ENCODE measurements at regions not wholly inside any gene's neighbourhood (a gene's known extent, or its start where the extent isn't known, plus 50 kb on each side); places are given as distances from the start of the nearest gene placed in this dataset.

DNA sequence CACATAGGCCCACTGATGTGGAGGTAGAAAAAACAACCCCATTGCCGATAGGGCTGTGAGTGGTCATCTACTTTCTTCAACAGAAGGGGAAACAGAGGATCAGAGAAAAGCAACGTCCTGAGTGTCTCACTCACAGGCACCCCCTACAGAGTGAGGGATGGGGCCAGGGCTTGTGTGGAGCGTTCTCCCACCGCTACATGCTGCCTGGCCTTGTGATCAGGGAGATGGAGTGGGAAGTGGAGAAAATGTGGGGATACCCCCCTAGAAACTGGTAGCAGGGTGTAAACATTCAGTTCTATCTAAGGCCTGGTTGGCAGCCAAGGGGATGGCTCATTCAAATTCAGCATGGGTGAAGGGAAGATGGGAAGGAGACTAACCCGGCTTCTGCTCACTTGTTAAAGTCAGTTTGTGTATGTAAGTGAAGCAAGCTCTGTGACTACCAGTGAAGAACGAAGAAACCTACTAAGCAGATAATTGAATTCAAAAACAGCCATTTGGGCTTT, 73.0 kb upstream of the NAV2 start:
- no peak for DNase-seq (ENCODE audit: low spot score)
- no peaks in the 10 kb centered on the region for H3K4me1 Mint-ChIP-seq
- H3K4me3 Mint-ChIP-seq: no peak overlapping the region
- H3K9me3 Mint-ChIP-seq: no peaks in the 10 kb centered on the region; the same call in 2 of the 3 replicates
- TF ChIP-seq STAT1 (IDR thresholded peaks at IDR 0.05; ENCODE audit: unreplicated experiment) (no peak), CREB1 (CRISPR knock-in tag; IDR thresholded peaks at IDR 0.05; ENCODE audit: low read depth) (no peak), POLR2AphosphoS5 (IDR thresholded peaks at IDR 0.05; ENCODE audit: low read depth) (no peak), EZH2phosphoT487 (IDR thresholded peaks at IDR 0.05; ENCODE audit: unreplicated experiment) (no peak), ZNF114 (CRISPR knock-in tag; IDR thresholded peaks at IDR 0.05) (no peak)
- TF ChIP-seq, protein P1, sequence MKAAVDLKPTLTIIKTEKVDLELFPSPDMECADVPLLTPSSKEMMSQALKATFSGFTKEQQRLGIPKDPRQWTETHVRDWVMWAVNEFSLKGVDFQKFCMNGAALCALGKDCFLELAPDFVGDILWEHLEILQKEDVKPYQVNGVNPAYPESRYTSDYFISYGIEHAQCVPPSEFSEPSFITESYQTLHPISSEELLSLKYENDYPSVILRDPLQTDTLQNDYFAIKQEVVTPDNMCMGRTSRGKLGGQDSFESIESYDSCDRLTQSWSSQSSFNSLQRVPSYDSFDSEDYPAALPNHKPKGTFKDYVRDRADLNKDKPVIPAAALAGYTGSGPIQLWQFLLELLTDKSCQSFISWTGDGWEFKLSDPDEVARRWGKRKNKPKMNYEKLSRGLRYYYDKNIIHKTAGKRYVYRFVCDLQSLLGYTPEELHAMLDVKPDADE (IDR thresholded peaks at IDR 0.05): no peak
- TF ChIP-seq, protein P2, sequence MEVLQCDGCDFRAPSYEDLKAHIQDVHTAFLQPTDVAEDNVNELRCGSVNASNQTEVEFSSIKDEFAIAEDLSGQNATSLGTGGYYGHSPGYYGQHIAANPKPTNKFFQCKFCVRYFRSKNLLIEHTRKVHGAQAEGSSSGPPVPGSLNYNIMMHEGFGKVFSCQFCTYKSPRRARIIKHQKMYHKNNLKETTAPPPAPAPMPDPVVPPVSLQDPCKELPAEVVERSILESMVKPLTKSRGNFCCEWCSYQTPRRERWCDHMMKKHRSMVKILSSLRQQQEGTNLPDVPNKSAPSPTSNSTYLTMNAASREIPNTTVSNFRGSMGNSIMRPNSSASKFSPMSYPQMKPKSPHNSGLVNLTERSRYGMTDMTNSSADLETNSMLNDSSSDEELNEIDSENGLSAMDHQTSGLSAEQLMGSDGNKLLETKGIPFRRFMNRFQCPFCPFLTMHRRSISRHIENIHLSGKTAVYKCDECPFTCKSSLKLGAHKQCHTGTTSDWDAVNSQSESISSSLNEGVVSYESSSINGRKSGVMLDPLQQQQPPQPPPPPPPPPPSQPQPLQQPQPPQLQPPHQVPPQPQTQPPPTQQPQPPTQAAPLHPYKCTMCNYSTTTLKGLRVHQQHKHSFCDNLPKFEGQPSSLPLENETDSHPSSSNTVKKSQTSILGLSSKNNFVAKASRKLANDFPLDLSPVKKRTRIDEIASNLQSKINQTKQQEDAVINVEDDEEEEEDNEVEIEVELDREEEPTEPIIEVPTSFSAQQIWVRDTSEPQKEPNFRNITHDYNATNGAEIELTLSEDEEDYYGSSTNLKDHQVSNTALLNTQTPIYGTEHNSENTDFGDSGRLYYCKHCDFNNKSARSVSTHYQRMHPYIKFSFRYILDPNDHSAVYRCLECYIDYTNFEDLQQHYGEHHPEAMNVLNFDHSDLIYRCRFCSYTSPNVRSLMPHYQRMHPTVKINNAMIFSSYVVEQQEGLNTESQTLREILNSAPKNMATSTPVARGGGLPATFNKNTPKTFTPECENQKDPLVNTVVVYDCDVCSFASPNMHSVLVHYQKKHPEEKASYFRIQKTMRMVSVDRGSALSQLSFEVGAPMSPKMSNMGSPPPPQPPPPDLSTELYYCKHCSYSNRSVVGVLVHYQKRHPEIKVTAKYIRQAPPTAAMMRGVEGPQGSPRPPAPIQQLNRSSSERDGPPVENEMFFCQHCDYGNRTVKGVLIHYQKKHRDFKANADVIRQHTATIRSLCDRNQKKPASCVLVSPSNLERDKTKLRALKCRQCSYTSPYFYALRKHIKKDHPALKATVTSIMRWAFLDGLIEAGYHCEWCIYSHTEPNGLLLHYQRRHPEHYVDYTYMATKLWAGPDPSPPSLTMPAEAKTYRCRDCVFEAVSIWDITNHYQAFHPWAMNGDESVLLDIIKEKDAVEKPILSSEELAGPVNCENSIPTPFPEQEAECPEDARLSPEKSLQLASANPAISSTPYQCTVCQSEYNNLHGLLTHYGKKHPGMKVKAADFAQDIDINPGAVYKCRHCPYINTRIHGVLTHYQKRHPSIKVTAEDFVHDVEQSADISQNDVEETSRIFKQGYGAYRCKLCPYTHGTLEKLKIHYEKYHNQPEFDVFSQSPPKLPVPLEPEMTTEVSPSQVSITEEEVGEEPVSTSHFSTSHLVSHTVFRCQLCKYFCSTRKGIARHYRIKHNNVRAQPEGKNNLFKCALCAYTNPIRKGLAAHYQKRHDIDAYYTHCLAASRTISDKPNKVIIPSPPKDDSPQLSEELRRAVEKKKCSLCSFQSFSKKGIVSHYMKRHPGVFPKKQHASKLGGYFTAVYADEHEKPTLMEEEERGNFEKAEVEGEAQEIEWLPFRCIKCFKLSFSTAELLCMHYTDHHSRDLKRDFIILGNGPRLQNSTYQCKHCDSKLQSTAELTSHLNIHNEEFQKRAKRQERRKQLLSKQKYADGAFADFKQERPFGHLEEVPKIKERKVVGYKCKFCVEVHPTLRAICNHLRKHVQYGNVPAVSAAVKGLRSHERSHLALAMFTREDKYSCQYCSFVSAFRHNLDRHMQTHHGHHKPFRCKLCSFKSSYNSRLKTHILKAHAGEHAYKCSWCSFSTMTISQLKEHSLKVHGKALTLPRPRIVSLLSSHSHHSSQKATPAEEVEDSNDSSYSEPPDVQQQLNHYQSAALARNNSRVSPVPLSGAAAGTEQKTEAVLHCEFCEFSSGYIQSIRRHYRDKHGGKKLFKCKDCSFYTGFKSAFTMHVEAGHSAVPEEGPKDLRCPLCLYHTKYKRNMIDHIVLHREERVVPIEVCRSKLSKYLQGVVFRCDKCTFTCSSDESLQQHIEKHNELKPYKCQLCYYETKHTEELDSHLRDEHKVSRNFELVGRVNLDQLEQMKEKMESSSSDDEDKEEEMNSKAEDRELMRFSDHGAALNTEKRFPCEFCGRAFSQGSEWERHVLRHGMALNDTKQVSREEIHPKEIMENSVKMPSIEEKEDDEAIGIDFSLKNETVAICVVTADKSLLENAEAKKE (CRISPR knock-in tag; IDR thresholded peaks at IDR 0.05): no peak
- TF ChIP-seq, protein P3, sequence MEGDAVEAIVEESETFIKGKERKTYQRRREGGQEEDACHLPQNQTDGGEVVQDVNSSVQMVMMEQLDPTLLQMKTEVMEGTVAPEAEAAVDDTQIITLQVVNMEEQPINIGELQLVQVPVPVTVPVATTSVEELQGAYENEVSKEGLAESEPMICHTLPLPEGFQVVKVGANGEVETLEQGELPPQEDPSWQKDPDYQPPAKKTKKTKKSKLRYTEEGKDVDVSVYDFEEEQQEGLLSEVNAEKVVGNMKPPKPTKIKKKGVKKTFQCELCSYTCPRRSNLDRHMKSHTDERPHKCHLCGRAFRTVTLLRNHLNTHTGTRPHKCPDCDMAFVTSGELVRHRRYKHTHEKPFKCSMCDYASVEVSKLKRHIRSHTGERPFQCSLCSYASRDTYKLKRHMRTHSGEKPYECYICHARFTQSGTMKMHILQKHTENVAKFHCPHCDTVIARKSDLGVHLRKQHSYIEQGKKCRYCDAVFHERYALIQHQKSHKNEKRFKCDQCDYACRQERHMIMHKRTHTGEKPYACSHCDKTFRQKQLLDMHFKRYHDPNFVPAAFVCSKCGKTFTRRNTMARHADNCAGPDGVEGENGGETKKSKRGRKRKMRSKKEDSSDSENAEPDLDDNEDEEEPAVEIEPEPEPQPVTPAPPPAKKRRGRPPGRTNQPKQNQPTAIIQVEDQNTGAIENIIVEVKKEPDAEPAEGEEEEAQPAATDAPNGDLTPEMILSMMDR (conservative IDR thresholded peaks at IDR 0.05; ENCODE audit: low read depth in 2 of 2): no peak
- Histone ChIP-seq H3K27me3 (ENCODE audit: insufficient read depth) (no peaks in the 10 kb centered on the region), H3K27ac (ENCODE audit: low read depth) (no peak overlapping the region), H3K36me3 (ENCODE audit: insufficient read depth) (no peaks in the 10 kb centered on the region), H4K20me1 (replicated peaks; ENCODE audit: insufficient read depth) (no peaks in the 10 kb centered on the region), H3K4me2 (no peak overlapping the region), H2AFZ (no peak overlapping the region), H3K4me1 (ENCODE audit: insufficient read depth) (no peaks in the 10 kb centered on the region), H3K9me2 (ENCODE audit: insufficient read depth) (no peaks in the 10 kb centered on the region), H3K4me3 (no peak overlapping the region), H3F3A (replicated peaks; ENCODE audit: low read depth) (no peaks in the 10 kb centered on the region), H3K79me2 (replicated peaks; ENCODE audit: insufficient read depth) (no peaks in the 10 kb centered on the region)
- ATAC-seq: no peak
- H3K27ac Mint-ChIP-seq: no peak overlapping the region
- no peaks in the 10 kb centered on the region for H3K36me3 Mint-ChIP-seq (ENCODE audit: low read depth)
- no peaks in the 10 kb centered on the region for H3K27me3 Mint-ChIP-seq (ENCODE audit: insufficient read depth, low read depth, poor library complexity)
